Lower lobe of right lung (tissue), 2 donors: ENCODE measurements at regions not wholly inside any gene's neighbourhood (a gene's known extent, or its start where the extent isn't known, plus 50 kb on each side); places are given as distances from the start of the nearest gene placed in this dataset.

Source experiments
- ATAC-seq, 2 donors: fragments of 200-7000 bp; cut with Tn5 transposase; one replicate each; pipeline ENCODE4 v1.9.1; 2020 to 2022; ENCODE audit warnings: mild to moderate bottlenecking in 2 of 2, moderate library complexity in 2 of 2
- DNase-seq: peaks from one replicate; pipeline ENCODE4 v3.0.0-alpha.2; 2020
- H3K27ac ChIP-seq: fragments of 200-600 bp; one replicate; pipeline ENCODE4 v1.8.0; 2022
- H3K27me3 ChIP-seq: fragments of 200-600 bp; one replicate; pipeline ENCODE4 v1.8.0; 2022; ENCODE audit warnings: low read depth
- H3K36me3 ChIP-seq: fragments of 200-600 bp; one replicate; pipeline ENCODE4 v1.8.0; 2022; ENCODE audit warnings: mild to moderate bottlenecking
- H3K4me1 ChIP-seq: fragments of 200-600 bp; one replicate; pipeline ENCODE4 v1.8.0; 2022
- H3K4me3 ChIP-seq: fragments of 200-600 bp; one replicate; pipeline ENCODE4 v1.8.0; 2022; ENCODE audit warnings: mild to moderate bottlenecking
- H3K9me3 ChIP-seq: fragments of 200-600 bp; one replicate; pipeline ENCODE4 v1.8.0; 2022
- intact Hi-C: fragments of 100-400 bp; cut with DNase I; formaldehyde crosslinking; loops from one replicate; pipeline ENCODE4 v1.11.0; 2022
- TF ChIP-seq, protein P1 (sequence below): fragments of 200-600 bp; IDR thresholded peaks from one replicate; pipeline ENCODE4 v1.8.0; 2022; ENCODE audit warnings: antibody characterized with exemption, mild to moderate bottlenecking
- donor health status: DM: no; HTN: yes; CAD: no; lungs with severe emphysema.

DNA sequence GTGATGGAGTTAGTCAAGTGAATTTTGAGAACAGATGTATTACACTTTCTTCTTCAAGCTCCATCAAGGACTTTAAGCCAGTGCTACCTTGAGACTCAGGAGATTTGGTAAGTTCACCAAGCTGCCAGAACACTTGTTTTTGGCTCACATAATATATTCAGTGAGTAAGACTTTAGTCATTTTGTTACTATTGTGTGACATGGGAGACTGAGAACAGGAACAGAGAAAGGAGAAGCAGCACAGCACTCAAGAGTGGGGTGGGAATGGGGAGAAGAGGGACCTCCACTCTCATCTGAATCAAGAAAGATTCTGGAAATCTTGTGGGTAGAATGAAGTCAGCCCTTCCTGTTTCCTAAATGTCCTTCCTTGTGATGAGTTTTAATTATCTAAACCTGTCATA, 87.3 kb upstream of the TET2 start:
- Histone ChIP-seq H3K4me1 (peaks cover 18% of the 10 kb centered on the region), H3K27me3 (no peaks in the 10 kb centered on the region), H3K4me3 (no peak overlapping the region), H3K9me3 (no peaks in the 10 kb centered on the region), H3K27ac (no peak overlapping the region), H3K36me3 (no peaks in the 10 kb centered on the region)
- TF ChIP-seq, protein P1, sequence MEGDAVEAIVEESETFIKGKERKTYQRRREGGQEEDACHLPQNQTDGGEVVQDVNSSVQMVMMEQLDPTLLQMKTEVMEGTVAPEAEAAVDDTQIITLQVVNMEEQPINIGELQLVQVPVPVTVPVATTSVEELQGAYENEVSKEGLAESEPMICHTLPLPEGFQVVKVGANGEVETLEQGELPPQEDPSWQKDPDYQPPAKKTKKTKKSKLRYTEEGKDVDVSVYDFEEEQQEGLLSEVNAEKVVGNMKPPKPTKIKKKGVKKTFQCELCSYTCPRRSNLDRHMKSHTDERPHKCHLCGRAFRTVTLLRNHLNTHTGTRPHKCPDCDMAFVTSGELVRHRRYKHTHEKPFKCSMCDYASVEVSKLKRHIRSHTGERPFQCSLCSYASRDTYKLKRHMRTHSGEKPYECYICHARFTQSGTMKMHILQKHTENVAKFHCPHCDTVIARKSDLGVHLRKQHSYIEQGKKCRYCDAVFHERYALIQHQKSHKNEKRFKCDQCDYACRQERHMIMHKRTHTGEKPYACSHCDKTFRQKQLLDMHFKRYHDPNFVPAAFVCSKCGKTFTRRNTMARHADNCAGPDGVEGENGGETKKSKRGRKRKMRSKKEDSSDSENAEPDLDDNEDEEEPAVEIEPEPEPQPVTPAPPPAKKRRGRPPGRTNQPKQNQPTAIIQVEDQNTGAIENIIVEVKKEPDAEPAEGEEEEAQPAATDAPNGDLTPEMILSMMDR: no peak
- DNase-seq (no peak), ATAC-seq (peak; percentile 51 to 56)
- intact Hi-C loops: no loop called here

DNA sequence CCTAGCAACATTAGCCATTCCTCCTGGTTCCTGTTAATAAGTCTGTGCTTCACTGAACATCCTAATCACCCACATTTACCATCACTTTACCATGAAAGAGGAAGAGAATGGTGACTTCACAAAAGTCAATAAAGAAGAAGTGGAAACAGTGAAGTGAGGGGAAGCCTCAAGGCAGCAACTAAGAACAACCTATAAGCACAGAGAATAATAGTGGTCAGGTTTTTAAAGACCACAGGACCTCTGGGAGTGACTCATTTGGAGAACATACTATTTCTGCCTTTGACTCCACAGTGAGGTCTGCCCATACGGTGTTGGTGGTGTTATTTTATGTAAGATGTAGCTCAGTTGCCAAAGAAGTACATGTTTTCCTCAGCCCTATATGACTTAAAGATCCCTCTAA, 86.0 kb upstream of the TET2 start:
- H3K4me1 ChIP-seq: peaks cover 18% of the 10 kb centered on the region
- peak; percentile 77 to 87 for ATAC-seq
- no peaks in the 10 kb centered on the region for H3K27me3 ChIP-seq
- H3K36me3 ChIP-seq: no peaks in the 10 kb centered on the region
- no peak overlapping the region for H3K27ac ChIP-seq
- no peak overlapping the region for H3K4me3 ChIP-seq
- H3K9me3 ChIP-seq: no peaks in the 10 kb centered on the region
- intact Hi-C loops: no loop called here
- TF ChIP-seq, protein P1: no peak
- no peak for DNase-seq

- H3K27me3 ChIP-seq: no peaks in the 10 kb centered on the region
- intact Hi-C loops: no loop called here
- TF ChIP-seq, protein P1: no peak
- H3K27ac ChIP-seq: peak overlapping the region; percentile 15
- no peak for DNase-seq
- no peaks in the 10 kb centered on the region for H3K9me3 ChIP-seq
- peaks cover 18% of the 10 kb centered on the region for H3K4me1 ChIP-seq
- H3K4me3 ChIP-seq: no peak overlapping the region
- H3K36me3 ChIP-seq: no peaks in the 10 kb centered on the region
- ATAC-seq: peak; percentile 57 to 71
Measured at GRCh38 chr4:105061136-105061696, 85.5 kb upstream of the TET2 start.

DNA sequence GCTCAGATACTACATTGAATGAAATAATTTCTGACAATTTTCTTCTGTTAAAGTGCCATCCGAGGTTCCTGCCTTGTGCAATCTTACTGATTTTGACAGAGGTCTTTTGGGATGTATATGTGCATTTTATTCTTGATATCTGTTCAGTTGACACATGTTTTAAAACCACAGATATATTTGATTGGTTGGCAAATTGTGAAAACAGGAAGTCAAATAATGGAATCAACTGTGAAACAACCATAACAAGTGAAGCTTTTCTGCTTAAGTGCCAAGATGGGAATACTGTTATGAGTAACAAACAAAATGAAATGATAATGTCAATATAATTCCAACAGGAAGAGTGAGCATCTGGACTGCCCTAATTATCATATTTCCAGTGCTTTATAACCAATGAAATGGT, 84.9 kb upstream of the TET2 start:
- H3K27ac ChIP-seq: peak overlapping the region; percentile 15

GRCh38 chr4:105066401-105066800, 80.3 kb upstream of the TET2 start:
- DNase-seq (no peak), ATAC-seq (no peak)
- no peak overlapping the region for H3K4me3 ChIP-seq
- TF ChIP-seq, protein P1: no peak
- peaks cover 9% of the 10 kb centered on the region for H3K4me1 ChIP-seq
- H3K36me3 ChIP-seq: no peaks in the 10 kb centered on the region
- intact Hi-C loops: no loop called here
- no peaks in the 10 kb centered on the region for H3K27me3 ChIP-seq
- no peaks in the 10 kb centered on the region for H3K9me3 ChIP-seq
- H3K27ac ChIP-seq: no peak overlapping the region

More for the DNA sequence above, 84.9 kb upstream of the TET2 start:
- Histone ChIP-seq H3K27me3 (no peaks in the 10 kb centered on the region), H3K9me3 (no peaks in the 10 kb centered on the region), H3K36me3 (no peaks in the 10 kb centered on the region), H3K4me3 (no peak overlapping the region), H3K4me1 (peaks cover 18% of the 10 kb centered on the region)
- DNase-seq: no peak
- intact Hi-C loops: no loop called here
- TF ChIP-seq, protein P1: no peak
- no peak for ATAC-seq
